GM19372 (cell line): ENCODE measurements at regions not wholly inside any gene's neighbourhood (a gene's known extent, or its start where the extent isn't known, plus 50 kb on each side); places are given as distances from the start of the nearest gene placed in this dataset.
"Not testable (repeated sequence)": the region's sequence is repeated elsewhere in the genome, so short reads cannot be mapped to it uniquely, and the experiment has no call there.

Source experiments
- ATAC-seq: cut with Tn5 transposase; IDR thresholded peaks from one replicate; pipeline ENCODE4 v1.9.1; 2021; ENCODE audit warnings: mild to moderate bottlenecking, low read depth, moderate library complexity; ENCODE audit not compliant: unreplicated experiment

DNA sequence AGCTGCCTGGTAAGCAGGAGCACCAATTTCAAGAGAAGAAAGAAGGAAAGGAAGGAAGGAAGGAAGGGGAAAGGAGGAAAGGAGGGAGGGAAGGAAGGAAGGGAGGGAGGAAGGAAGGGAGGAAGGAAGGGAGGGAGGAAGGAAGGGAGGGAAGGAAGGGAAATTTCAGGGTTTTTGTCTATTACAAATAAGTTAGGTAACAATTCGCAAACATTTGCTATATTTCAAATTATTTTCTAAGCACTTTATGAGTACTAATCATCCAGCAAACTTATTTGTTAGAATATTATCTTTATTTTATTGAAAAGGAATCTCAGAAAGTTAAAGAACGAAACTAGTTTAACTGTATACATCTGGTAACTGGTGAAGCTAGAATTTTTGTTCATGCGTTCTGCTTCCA lies 921.7 kb downstream of the TBL1XR1 start:
- no peak for ATAC-seq

DNA sequence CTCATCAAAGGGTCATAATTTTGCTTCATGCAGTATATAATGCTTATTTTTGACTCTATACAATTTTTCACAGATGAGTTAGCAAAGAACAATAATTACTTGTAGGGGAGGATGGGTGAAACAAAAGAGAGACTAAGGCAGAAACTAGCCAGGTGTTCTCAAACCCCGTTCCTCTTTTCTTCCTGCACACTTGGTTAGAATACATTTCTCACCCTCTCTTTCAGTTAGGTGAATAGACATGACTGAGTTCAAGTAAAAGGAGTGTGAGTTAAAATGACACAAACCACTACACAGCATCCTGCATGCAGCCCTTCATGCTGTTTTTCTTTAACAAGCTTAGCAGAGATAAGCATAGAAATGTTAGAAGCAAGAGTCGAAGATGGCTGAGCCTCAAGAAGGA lies 922.2 kb downstream of the TBL1XR1 start:
- ATAC-seq: no peak

DNA sequence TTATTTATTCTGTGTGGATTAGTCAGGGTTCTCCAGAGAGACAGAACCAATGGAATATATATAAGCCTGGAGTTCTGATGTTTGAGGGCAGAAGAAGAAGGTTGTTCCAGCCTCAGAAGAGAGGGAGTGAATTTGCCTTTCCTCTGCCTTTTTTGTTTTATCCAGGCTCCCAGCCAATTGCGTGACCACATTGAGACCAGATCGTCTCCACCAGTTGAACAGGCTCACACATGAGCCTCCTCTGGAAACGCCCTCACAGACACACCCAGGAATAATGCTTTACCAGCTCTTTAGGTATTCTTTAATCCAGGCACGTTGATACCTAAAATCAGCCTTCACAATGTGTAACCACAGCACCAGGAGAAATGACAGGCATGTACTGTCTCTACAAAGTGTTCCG lies 923.1 kb downstream of the TBL1XR1 start:
- no peak for ATAC-seq

DNA sequence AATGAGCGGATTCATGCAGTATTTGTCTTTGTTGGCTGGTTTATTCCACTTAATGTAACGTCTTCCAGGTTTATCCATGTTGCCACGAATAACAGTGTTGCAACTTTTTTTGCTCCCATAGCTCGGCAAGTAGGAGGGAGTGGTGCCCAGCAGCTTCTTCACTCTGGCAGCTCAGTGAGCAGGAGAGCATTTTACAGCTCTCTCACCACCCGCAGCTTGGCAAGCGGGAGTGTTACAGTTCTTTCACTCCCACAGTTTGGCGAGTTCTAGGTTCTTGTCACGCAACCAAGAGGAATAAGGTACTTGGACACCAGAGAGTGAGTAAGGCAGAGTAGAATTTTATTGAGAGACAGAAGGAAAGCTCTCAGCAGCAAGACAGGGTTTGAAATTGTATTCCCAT lies 935.2 kb downstream of the TBL1XR1 start:
- no peak for ATAC-seq

DNA sequence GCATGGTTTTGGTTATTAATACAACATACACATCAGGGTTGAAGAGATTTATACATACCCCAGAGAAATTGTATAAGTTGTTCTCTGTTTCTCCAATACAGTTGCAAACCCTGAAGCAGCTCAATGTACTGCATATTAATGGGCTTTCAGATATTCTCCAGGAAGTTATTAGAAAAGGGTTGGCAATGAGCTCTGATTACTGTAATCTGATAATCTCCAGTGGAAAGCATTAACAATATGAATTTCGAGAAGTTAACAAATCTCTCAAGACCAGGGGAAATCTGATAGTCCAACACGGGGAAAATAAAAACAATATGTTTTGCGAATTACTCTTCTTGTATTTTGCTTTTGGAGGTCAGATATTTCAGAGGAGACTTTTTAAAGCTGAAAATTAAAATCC lies 950.1 kb downstream of the TBL1XR1 start:
- ATAC-seq: no peak

DNA sequence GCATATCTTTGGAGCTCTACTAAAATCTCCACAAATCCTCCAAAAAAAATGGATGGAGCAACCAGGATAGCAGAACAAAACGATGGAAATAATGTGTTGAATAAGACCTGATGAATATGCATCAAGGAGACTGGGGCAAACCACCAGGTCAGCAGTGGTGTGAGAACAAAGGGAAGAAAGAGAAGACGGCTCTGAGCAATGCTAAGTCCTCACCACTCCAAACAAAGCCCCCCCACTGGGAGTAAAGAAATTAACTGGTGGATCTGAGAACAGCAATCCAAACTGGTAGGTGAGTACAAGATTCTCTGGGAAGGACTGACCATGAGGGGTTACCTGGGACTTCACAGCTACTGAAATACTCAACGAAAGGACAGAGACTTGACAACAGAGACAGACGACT lies 977.3 kb downstream of the TBL1XR1 start:
- no peak for ATAC-seq

DNA sequence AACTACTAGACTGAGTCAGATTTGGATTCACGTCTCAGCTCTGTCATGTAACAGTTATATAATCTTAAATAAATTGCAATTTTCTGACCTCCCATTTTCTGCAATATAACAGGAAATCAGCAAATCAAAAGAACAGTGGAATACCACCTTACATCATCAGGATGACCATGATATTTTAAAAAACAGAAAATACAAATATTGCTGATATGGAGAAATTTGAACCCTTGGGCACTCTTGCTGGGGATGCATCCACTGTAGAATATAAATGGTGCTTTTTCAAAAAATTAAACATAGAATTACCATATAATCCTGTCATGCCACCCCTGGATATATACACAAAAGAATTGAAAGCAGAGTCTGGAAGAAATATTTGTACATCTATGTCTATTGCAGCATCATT lies 982.5 kb downstream of the TBL1XR1 start:
- no peak for ATAC-seq

DNA sequence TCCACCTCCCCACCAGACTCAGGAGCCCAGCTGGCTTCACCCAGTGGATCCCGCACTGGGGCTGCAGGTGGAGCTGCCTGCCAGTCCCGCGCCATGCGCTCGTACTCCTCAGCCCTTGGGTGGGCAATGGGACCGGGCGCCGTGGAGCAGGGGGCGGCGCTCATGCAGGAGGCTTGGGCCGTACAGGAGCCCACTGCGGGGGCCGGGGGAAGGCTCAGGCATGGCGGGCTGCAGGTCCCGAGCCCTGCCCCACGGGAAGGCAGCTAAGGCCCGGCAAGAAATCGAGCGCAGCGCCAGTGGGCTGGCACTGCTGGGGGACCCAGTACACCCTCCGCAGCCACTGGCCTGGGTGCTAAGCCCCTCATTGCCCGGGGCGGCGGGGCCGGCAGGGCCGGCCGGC lies 984.0 kb downstream of the TBL1XR1 start:
- ATAC-seq: not testable (repeated sequence)

DNA sequence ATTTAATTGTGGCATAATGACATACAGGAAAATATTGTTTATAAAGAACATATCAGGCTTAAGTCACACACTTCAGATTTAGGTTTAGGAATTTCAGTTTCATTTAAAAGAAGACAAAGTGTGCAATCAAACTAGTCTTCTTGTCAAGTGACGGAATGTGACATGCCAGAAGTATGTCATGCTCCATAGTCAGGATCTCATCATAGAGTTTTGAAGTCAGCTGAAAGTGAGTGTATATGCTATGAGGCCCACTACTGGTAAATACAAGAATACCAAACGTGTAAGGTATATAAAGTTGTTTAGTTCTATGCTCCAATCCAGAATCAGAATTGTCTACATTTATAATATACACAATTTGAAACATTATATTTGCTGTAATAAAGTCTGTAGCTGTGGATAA lies 988.4 kb downstream of the TBL1XR1 start:
- ATAC-seq: no peak

DNA sequence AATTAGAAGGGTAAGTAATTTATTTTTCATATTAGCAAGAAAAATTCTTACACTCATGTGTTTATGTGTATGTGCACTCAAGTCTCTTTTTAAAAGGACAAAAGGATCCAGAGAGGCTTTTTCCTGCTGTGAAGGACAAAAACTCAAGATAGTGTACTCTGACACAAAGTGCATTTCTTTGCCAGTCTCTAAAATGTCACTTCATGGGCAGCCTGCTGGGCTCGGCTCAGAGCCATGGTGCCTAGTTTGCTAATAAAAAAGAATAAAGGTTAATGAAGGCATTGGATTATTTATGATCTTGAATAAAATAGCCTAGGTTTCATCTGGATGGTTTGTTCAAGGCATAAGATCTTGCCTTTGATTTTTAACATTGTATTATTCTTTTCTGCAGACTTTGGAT lies 989.0 kb downstream of the TBL1XR1 start:
- no peak for ATAC-seq

DNA sequence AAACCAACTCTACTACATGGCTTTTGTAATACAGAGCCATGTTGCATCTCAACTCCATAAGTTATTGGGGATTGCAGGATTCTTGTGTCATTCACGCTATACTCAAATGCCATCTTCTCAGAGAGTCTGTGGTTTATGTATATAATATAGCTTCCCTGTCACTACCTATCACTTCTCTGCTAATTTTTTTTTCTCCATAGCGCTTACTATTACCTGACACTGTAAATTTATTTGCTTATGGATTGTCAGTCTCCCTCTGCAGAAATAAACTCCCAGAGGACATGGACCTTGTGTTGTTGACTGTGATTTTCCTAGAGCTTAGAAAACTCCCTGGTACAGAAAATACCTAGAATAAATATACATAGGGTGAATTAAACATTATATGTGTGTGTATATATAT lies 990.5 kb downstream of the TBL1XR1 start:
- ATAC-seq: no peak

DNA sequence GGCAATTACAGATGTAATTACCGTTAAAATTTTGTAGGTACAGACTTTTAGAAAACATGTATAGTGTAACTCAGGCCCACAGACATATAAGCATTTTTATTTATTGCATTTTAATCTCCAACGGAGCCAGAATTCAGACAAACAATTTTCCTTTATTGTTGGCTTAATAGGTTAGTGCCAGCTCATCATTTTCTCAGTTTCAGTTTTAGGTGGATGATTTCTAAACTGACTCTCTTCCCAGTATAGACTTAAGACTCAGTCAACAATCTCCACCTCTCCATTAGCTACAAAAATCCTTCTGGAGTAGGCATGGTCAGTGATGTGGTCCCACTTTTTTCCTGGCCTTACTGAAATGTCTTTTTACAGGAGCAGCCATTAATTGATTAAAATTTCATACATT lies 994.6 kb downstream of the TBL1XR1 start:
- ATAC-seq: no peak

DNA sequence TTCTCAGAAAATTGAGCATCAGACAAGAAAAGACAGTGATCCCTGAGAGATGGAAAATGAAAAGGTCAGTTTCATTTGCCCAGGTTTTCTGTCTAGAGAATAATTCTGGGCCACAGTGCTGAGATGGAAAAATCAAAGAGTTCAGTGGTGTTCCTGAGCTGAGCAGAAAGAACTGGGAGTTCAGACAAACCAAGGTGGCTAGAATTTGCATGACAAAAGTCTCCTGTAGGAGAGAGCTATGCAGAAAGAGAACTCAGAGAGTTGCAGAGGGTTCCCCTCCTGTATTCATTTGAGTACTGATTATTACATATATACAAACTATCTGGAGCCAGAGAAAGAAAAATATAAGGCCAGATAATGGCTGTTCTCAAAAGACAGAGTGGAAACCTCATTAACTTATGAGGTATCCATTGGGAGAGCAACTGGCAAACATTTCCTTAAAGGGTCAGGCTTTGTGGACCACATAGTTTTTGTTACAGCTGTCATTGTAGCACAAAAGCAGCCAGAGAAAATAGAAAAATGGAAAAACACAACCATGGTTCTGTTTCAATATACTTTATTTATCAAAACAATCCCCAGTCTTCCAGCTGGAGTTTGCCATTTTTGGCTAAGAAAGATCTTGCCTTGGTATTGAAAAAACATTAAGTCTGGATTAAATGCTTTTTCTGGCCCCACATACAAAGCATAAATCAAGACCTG lies 1004.1 kb downstream of the TBL1XR1 start:
- no peak for ATAC-seq

DNA sequence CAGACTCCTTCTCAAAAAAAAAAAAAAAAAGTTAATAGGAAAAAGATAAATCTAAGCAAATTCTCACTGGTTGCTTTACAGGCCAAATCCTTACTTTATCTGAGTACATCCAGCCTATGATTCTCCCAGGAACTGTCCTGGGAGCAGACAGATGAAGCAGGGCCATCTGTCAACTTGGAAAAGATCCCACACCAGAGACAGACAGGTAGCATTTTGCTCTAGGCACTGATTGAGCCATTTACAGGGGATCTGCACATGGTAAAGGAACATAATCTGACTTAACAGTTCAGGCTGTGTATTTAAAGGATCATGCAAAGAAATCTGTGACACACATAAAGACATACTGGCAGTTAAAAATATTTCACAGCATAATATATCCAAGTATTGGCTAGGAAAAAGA lies 1006.5 kb downstream of the TBL1XR1 start:
- ATAC-seq: no peak

DNA sequence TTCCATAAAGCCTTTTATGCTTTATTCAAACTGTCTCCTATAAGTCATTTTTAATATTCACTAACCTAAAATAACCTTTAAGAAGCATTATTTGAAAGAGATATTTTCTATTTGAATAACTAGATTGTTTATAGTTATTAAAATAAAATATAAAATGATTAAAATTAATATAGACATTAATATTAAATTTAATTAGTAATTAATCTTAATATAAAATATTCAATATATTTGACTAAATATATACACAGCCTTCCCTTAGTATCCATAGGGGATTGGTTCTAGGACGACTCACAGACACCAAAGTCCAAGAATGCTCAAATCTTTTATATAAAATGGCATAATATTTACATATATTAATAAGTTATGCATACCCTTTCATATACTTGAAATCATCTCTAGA lies 1014.1 kb downstream of the TBL1XR1 start:
- no peak for ATAC-seq

DNA sequence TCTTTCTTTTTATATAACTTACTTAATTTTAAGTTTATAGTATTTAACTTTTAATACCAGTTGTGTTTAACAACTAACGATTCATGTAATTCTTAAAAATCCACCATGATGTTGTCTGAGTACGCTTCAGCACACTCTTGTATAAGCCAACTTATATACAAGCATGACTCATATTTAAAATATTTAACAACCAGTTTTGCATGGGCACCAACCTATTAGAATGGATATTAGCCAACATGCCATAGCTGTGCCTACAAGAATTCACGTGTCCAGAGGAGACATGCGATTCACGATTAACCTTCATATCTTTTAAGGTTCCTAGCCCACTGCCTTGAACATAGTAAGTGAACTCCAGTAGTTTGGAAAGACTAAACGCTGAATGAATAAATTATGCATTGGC lies 1023.2 kb downstream of the TBL1XR1 start:
- no peak for ATAC-seq

DNA sequence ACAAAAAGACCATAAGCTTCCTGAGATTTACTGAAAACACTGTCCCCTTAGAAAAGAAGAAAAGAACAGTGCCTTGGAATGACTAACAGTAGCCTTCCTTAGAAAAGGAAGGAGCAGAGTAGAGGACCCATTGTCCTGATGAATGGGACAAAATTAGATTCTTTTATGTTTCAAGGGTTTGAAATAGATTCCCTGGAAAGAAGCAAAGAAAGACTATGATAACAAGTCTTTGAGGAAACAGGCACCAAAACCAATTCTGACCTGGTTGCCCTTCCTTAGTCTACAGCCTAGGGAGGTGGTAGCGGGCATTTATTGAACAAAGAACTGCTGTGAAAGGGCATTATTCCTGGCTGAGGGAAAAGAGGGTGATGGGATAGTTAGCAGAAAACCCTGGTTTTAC lies 1024.8 kb downstream of the TBL1XR1 start:
- no peak for ATAC-seq

DNA sequence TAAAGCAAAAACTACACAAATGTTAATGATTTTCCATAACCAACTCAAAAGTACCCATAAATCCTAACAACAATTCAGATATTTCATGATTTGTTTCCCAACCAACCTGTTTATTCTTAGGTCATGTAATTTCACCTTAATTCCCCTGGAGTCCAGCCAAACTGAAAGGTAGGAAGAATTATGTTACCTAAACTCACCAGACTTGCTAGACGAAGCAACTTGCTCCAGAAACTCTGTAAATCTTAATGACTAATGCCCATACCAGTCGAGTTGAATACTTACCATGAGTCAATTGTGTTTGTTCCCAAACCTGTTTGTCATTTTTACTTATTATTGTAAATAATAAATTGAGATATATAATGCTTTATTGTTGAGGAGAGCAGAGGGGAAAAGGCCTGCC lies 1030.0 kb downstream of the TBL1XR1 start:
- ATAC-seq: no peak

DNA sequence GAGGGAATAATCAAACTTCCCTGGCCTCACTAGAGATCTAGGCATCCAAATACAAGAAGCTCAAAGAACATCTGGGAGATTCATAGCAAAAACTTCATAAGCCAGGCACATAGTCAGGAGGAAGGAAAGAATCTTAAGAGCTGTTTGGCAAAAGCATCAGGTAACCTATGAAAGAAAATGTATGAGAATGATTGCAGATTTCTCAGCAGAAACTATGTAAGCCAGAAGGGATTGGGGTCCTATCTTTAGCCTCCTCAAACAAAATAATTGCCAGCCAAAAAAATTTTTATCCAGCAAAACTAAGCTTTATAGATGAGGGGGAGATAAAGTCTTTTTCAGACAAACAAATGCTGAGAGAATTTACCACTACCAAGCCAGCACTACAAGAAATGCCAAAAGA lies 1036.3 kb downstream of the TBL1XR1 start:
- no peak for ATAC-seq

DNA sequence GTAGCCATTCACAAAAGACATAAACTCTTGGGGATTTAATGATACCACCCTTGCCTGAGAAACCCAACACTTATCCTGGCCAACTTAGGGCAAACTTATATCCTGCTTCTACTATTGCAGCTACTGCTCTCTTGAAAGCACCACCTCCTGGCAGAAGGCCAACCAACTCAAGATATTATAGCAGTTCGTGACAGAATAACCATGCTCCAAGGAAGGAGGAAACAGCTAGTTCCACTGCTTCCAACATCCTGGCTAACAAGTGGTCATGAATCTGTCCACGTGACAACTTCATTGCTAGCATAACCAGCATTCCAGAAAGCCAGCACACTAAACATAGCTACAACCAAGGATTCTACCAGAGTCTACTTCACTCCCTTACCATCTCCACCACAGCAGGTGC lies 1037.5 kb downstream of the TBL1XR1 start:
- no peak for ATAC-seq

DNA sequence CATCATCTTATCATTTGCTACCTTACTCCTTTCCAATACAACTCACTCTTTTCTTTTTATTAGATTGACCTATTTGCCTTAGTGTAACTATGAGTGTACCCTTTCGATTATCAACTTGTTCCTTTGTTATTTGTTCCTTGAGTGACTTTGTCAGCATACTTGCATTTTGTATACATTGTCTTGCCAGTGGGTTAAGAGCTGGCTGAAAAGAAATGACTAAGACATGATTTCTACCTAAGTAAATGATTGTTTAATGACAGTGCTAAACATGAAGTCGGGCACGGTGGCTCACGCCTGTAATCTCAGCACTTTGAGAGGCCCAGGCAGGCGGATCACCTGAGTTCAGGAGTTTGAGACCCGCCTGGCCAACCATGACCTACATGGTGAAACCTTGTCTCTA lies 1042.3 kb downstream of the TBL1XR1 start:
- ATAC-seq: no peak

DNA sequence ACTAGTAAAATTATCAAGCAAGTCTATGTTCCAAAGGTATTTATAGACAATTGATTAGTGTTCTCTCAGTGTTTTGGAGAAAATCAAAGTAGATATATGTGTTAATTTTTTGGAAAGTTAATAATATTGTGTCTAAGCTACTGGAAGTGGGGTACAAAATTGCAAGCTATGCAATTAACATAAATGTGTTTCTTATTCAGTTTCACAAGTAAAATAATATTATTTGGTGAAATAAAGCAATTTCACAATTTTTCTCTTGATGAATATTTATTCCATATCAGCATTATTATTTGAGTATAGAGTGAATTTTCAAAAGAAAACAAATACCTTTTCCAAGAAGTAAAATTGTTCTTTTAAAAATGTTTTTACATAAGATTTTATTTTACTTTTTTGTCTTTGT lies 1047.7 kb downstream of the TBL1XR1 start:
- no peak for ATAC-seq

DNA sequence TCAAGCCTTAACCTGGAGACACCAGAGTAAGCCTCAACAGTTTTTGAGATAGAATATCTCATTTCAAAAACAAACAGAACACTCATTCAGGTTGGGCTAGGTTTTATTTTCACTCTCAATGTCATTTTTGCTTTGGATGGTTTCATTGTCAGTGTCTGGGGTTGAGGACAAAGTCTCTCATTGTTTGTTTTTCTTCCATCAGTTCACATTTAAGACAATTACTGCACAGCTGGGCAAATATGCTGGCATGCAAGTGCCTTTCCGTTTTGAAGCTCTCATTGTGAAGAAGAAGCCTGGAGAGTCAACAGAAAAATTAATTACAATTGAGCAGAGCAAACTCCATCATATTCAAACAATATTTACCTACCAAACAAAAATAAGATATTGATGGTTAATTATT lies 1050.0 kb downstream of the TBL1XR1 start:
- ATAC-seq: no peak
